ENCODE measurements at regions not wholly inside any gene's neighbourhood (a gene's known extent, or its start where the extent isn't known, plus 50 kb on each side); places are given as distances from the start of the nearest gene placed in this dataset.
"Not testable (repeated sequence)": the region's sequence is repeated elsewhere in the genome, so short reads cannot be mapped to it uniquely, and the experiment has no call there.

DNA sequence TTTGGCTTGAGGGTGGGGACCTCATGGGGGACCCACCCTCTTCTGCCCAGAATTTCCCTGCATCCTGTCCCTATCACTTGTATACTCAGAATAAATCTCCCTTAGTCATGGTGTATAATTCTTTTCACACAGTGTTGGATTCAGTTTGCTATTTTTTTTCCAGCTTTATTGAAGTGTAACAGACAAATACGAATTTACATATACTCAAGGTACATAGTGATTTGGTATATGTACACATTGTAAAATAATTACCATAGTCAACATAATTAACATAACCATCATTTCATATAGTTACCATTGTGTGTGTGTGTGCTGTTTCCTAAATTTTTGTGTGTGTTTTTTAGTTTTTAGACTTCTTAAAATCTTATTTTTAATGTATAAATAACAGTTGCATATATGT is 269.9 kb downstream of the CNTNAP3 start:
- H3K36me3 ChIP-seq (ENCODE audit: insufficient read depth, low read length); H3K4me3 Mint-ChIP-seq; H3K9me3 ChIP-seq (ENCODE audit: control insufficient read depth in 1 of 2, low read length in 2 of 2); H3K27ac Mint-ChIP-seq; H3K4me1 ChIP-seq (ENCODE audit: insufficient read depth, low read length); CTCF ChIA-PET (ENCODE audit: partially characterized antibody); H3K36me3 Mint-ChIP-seq; H3K27ac ChIP-seq (ENCODE audit: low read depth, low read length); H3K9me3 Mint-ChIP-seq; H3K27me3 ChIP-seq (ENCODE audit: insufficient read depth, low read length); H3K27me3 Mint-ChIP-seq; intact Hi-C loops (cut with micrococcal nuclease); DNase-seq; H3K4me3 ChIP-seq (ENCODE audit: low read length in 2 of 2); POLR2A ChIA-PET (ENCODE audit: partially characterized antibody); H3K4me1 Mint-ChIP-seq: not testable (repeated sequence)

DNA sequence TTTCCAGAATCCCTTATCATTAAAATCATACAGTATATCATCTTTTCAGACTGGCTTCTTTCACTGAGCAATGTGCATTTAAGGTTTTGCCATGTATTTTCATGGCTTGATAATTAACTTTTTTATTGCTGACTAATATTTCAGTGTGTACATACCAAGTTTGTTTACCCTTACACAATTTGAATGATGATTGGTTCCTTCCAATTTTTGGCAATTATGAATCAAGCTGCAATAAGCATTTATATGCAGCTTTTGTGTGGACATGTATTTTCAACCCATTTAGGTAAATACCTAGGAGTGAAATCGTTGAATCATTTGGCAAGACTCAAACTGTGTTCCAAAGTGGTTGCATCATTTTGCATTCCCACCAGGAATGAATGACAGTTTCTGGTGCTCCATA is 272.8 kb downstream of the CNTNAP3 start:
- CTCF ChIA-PET (ENCODE audit: partially characterized antibody); H3K27ac Mint-ChIP-seq; H3K4me3 Mint-ChIP-seq; H3K9me3 Mint-ChIP-seq; H3K27me3 Mint-ChIP-seq; H3K4me1 ChIP-seq (ENCODE audit: insufficient read depth, low read length); H3K27me3 ChIP-seq (ENCODE audit: insufficient read depth, low read length); intact Hi-C loops (cut with micrococcal nuclease); DNase-seq; H3K4me3 ChIP-seq (ENCODE audit: low read length in 2 of 2); H3K27ac ChIP-seq (ENCODE audit: low read depth, low read length); POLR2A ChIA-PET (ENCODE audit: partially characterized antibody); H3K4me1 Mint-ChIP-seq; H3K9me3 ChIP-seq (ENCODE audit: control insufficient read depth in 1 of 2, low read length in 2 of 2); H3K36me3 ChIP-seq (ENCODE audit: insufficient read depth, low read length); H3K36me3 Mint-ChIP-seq: not testable (repeated sequence)

DNA sequence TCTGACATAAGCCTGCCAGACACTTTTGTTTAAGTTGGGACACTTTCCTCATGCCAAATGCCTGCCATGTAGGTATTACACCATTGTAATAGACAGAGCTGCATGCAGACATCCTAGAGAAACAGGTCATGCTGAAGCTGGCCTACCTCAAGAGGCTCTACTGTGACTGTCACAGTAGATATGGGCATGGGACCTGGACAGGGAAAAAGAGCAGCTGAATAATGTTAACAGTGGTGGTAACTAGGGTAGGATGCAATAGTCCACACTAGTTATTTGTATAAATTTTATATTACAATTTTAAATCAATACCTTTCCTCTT is 273.2 kb downstream of the CNTNAP3 start:
- H3K4me1 ChIP-seq (ENCODE audit: insufficient read depth, low read length); H3K27me3 Mint-ChIP-seq; H3K4me3 ChIP-seq (ENCODE audit: low read length in 2 of 2); H3K36me3 ChIP-seq (ENCODE audit: insufficient read depth, low read length); POLR2A ChIA-PET (ENCODE audit: partially characterized antibody); H3K4me3 Mint-ChIP-seq; DNase-seq; intact Hi-C loops (cut with micrococcal nuclease); H3K9me3 ChIP-seq (ENCODE audit: control insufficient read depth in 1 of 2, low read length in 2 of 2); H3K36me3 Mint-ChIP-seq; H3K9me3 Mint-ChIP-seq; CTCF ChIA-PET (ENCODE audit: partially characterized antibody); H3K27ac Mint-ChIP-seq; H3K27me3 ChIP-seq (ENCODE audit: insufficient read depth, low read length); H3K27ac ChIP-seq (ENCODE audit: low read depth, low read length); H3K4me1 Mint-ChIP-seq: not testable (repeated sequence)

DNA sequence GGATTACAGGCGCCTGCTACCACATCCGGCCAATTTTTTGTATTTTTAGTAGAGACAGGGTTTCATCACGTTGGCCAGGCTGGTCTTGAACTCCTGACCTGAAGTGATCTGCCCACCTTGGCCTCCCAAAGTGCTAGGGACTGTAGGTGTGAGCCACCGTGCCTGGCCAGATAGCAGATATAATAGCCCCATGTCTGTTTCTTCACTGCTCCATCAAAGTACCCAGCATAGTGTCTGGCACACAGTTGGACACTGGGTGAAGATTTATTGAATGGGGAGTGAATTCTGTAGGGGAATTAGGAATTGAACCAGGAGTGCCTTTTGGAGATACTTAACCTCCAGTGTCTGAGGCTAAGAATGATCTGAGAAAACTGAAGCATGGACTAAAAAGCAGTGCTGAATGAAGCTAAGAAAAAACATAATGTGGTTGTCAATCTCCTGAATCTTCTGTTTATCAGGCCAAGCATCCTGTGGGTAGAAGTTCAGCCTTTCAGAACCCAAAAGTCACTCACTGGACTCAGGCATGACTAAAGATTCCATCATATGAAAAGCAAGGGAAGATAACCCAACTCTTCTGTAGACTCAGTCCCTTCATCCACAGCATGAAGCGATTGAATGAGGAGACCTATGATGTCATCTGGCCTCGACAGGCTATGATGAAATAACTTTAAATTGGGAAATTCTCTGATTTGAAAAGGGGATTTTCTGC is 273.7 kb downstream of the CNTNAP3 start:
- POLR2A ChIA-PET (ENCODE audit: partially characterized antibody); H3K4me3 ChIP-seq (ENCODE audit: low read length in 2 of 2); H3K4me1 ChIP-seq (ENCODE audit: insufficient read depth, low read length); H3K4me1 Mint-ChIP-seq; H3K36me3 ChIP-seq (ENCODE audit: insufficient read depth, low read length); H3K27ac Mint-ChIP-seq; H3K27me3 Mint-ChIP-seq; H3K27me3 ChIP-seq (ENCODE audit: insufficient read depth, low read length); H3K9me3 ChIP-seq (ENCODE audit: control insufficient read depth in 1 of 2, low read length in 2 of 2); H3K9me3 Mint-ChIP-seq; DNase-seq; CTCF ChIA-PET (ENCODE audit: partially characterized antibody); intact Hi-C loops (cut with micrococcal nuclease); H3K27ac ChIP-seq (ENCODE audit: low read depth, low read length); H3K36me3 Mint-ChIP-seq; H3K4me3 Mint-ChIP-seq: not testable (repeated sequence)

DNA sequence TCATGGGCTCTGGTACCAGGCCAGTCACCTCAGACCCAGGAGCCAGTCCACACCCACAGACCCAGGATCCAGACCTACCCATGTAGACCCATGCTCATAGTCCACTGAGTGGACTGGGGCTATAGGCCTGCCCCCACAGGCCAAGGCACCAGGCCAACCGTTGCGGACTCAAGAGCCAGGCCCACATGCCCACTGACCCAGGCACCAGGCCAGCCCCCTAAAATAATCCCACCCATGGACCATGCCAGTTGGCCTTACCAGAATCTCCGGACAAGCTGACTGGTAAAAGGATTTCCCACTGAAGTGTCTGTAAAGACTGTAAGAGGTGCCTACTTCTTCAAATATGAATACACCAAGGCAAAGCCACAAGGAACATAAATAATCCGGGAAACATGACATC is 278.2 kb downstream of the CNTNAP3 start:
- DNase-seq; H3K36me3 Mint-ChIP-seq; H3K4me1 Mint-ChIP-seq; H3K9me3 Mint-ChIP-seq; POLR2A ChIA-PET (ENCODE audit: partially characterized antibody); H3K27me3 ChIP-seq (ENCODE audit: insufficient read depth, low read length); H3K36me3 ChIP-seq (ENCODE audit: insufficient read depth, low read length); CTCF ChIA-PET (ENCODE audit: partially characterized antibody); H3K9me3 ChIP-seq (ENCODE audit: control insufficient read depth in 1 of 2, low read length in 2 of 2); H3K4me3 ChIP-seq (ENCODE audit: low read length in 2 of 2); H3K27me3 Mint-ChIP-seq; H3K27ac ChIP-seq (ENCODE audit: low read depth, low read length); H3K4me1 ChIP-seq (ENCODE audit: insufficient read depth, low read length); intact Hi-C loops (cut with micrococcal nuclease); H3K4me3 Mint-ChIP-seq; H3K27ac Mint-ChIP-seq: not testable (repeated sequence)

DNA sequence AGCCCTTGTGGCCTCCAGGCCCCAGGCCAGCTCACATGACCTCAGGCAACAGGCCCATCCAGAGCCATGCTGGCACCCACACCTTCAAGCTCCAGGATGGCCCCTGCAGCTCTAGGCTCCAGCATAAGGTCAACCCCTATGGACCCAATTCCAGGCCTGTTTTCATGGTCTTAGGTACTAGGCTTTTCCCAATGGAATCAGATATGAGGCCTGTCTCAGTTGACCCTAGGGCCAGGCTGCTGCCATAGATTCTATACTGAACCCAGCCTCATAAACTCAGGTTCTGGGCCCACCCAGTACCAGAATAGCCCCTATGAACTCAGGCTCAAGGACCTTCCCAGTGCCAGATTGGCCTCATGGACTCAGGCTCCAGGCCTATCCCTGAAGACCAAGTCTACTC is 278.6 kb downstream of the CNTNAP3 start:
- H3K4me1 ChIP-seq (ENCODE audit: insufficient read depth, low read length); H3K9me3 ChIP-seq (ENCODE audit: control insufficient read depth in 1 of 2, low read length in 2 of 2); H3K4me3 ChIP-seq (ENCODE audit: low read length in 2 of 2); H3K9me3 Mint-ChIP-seq; H3K27ac Mint-ChIP-seq; H3K36me3 ChIP-seq (ENCODE audit: insufficient read depth, low read length); intact Hi-C loops (cut with micrococcal nuclease); DNase-seq; CTCF ChIA-PET (ENCODE audit: partially characterized antibody); H3K27me3 ChIP-seq (ENCODE audit: insufficient read depth, low read length); H3K27me3 Mint-ChIP-seq; H3K4me1 Mint-ChIP-seq; POLR2A ChIA-PET (ENCODE audit: partially characterized antibody); H3K36me3 Mint-ChIP-seq; H3K4me3 Mint-ChIP-seq; H3K27ac ChIP-seq (ENCODE audit: low read depth, low read length): not testable (repeated sequence)

DNA sequence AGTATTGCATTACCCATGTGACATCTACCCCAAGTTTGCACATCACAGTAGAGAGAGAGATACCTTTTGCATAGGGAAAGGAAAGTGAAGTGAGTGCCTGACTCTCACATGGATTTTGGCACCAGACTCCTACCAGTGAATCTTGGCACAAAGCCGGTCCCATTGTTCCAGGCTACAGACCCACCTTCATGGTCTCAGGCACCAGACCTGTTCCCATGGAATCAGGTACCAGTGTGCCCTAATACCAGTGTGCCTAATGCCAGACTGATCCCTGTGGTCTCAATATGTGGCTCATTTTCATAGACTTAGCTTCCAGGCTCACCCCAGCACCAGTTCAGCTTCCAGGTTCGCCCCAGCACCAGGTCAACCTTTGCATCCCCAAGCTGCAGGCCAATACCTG is 279.1 kb downstream of the CNTNAP3 start:
- H3K9me3 Mint-ChIP-seq; H3K4me3 Mint-ChIP-seq; intact Hi-C loops (cut with micrococcal nuclease): not testable (repeated sequence)

DNA sequence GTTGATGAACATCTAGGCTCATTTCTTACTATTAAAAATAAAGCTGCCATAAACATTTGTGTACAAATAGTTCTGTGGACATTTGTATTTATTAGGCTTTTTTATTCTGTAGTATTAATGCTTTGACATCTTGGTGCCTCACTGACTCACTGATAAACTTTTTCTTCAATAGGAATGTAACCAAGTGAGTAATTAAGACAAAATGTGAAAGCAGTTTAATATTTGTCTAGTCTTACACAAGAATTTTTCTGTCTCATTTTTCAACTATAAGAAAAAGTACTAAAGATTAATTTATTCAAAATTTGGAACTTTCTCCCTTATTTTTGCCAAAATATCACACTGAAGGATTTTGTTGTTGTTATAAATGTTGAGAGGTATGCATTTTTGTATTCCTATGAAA is 282.2 kb downstream of the CNTNAP3 start:
- H3K36me3 ChIP-seq (ENCODE audit: insufficient read depth, low read length); POLR2A ChIA-PET (ENCODE audit: partially characterized antibody); H3K27ac ChIP-seq (ENCODE audit: low read depth, low read length); H3K9me3 ChIP-seq (ENCODE audit: control insufficient read depth in 1 of 2, low read length in 2 of 2); intact Hi-C loops (cut with micrococcal nuclease); H3K27me3 ChIP-seq (ENCODE audit: insufficient read depth, low read length); H3K4me1 Mint-ChIP-seq; H3K27ac Mint-ChIP-seq; H3K4me1 ChIP-seq (ENCODE audit: insufficient read depth, low read length); H3K4me3 Mint-ChIP-seq; DNase-seq; H3K36me3 Mint-ChIP-seq; H3K4me3 ChIP-seq (ENCODE audit: low read length in 2 of 2); CTCF ChIA-PET (ENCODE audit: partially characterized antibody); H3K9me3 Mint-ChIP-seq; H3K27me3 Mint-ChIP-seq: not testable (repeated sequence)

More for the DNA sequence above, 279.1 kb downstream of the CNTNAP3 start:
- H3K27ac Mint-ChIP-seq; H3K27me3 Mint-ChIP-seq; H3K4me1 ChIP-seq (ENCODE audit: insufficient read depth, low read length); POLR2A ChIA-PET (ENCODE audit: partially characterized antibody); H3K36me3 ChIP-seq (ENCODE audit: insufficient read depth, low read length); DNase-seq; CTCF ChIA-PET (ENCODE audit: partially characterized antibody); H3K4me1 Mint-ChIP-seq; H3K36me3 Mint-ChIP-seq; H3K9me3 ChIP-seq (ENCODE audit: control insufficient read depth in 1 of 2, low read length in 2 of 2); H3K4me3 ChIP-seq (ENCODE audit: low read length in 2 of 2); H3K27me3 ChIP-seq (ENCODE audit: insufficient read depth, low read length); H3K27ac ChIP-seq (ENCODE audit: low read depth, low read length): not testable (repeated sequence)

All from CD4-positive, alpha-beta memory T cell (primary cell).